ENCODE measurements at regions not wholly inside any gene's neighbourhood (a gene's known extent, or its start where the extent isn't known, plus 50 kb on each side); places are given as distances from the start of the nearest gene placed in this dataset.
"Not testable (repeated sequence)": the region's sequence is repeated elsewhere in the genome, so short reads cannot be mapped to it uniquely, and the experiment has no call there.

DNA sequence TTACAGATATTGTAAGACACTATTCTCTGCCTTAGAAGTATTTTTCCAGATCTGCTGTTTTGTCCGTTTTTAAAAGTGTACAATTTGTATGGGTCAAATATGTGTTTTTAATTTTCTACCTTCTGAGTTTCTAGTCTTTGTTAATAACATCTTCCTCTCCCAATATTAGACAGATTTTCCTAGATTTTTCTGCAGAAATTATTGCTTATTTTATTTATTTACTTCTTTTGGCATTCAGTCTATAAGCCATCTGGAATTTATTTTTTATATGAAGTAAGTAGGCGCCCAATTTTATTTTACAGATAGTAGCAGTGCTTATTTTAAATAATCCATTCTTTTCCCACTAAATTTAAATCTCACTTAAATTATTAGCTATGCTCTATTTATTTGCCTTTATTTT is 103.1 kb upstream of the PLEKHG1 start:
- DNase-seq (ENCODE audit: low spot score), result no peak

- no peak for DNase-seq (ENCODE audit: low spot score)
Measured at GRCh38 chr6:150499882-150500312, 99.8 kb upstream of the PLEKHG1 start.

DNA sequence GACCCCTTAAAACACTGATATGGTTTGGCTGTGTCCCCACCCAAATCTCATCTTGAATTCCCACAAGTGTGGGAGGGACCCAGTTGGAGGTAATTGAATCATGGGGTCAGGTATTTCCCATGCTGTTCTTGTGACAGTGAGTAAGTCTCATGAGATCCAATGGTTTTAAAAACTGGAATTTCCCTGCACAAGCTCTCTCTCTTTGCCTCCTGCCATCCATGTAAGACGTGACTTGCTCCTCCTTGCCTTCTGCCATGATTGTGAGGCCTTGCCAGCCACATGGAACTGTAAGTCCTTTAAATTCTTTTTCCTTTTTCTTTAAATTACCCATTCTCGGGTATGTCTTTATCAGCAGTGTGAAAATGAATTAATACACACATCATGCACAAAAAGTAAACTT is 99.1 kb upstream of the PLEKHG1 start:
- DNase-seq (ENCODE audit: low spot score), result not testable (repeated sequence)

GRCh38 chr6:150503041-150503440 is 96.6 kb upstream of the PLEKHG1 start:
- DNase-seq (ENCODE audit: low spot score), result no peak

GRCh38 chr6:150503586-150504339 is 95.9 kb upstream of the PLEKHG1 start:
- no peak for DNase-seq (ENCODE audit: low spot score)

DNA sequence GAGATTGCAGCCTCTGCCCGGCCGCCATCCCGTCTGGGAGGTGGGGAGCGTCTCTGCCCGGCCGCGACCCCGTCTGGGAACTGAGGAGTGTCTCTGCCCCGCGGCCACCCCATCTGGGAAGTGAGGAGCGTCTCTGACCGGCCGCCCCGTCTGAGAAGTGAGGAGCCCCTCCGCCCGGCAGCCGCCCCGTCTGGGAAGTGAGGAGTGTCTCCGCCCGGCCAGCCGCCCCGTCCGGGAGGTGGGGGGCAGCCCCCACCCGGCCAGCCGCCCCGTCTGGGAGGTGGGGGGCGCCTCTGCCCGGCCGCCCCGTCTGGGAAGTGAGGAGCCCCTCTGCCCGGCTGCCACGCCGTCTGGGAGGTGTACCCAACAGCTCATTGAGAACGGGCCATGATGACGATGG is 92.3 kb upstream of the PLEKHG1 start:
- not testable (repeated sequence) for DNase-seq (ENCODE audit: low spot score)

DNA sequence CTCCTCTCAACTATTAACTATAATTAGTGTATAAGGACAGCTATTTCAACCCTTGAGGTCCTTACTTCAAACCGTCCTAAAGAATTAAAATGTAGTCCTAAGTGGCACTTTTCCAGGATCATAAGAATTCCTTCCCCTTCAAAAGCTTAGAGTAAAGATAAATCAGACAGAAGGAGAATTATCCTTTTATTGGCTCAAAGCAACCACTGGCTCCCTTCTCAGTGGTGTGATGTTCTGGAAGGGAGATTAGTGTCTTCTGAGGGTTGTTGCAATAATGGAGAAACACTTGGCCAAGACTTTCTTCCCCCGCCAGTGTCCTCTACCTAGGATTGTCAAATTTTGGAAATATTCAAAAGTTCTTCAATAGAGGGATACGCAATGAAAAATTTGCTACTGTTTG is 89.1 kb upstream of the PLEKHG1 start:
- DNase-seq (ENCODE audit: low spot score), result no peak

DNA sequence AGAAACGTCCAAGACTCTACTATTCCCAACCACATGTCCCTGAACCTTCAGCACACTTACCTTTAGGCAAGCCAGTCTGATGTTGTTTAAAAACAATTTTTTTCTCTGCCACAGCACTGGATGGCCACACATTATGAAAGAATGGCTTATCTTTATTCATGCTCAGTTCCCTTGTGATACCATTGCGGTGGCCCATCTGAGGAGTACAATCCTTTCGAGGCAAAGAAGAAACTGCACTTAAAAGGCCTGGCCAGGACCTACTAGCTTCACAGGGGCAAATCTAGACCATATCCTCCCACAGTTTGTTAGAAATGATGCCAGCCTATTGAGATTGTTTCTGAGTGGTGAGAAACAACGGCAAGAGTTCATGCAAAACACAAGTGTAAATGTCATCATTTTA is 88.4 kb upstream of the PLEKHG1 start:
- DNase-seq (ENCODE audit: low spot score), result no peak

DNA sequence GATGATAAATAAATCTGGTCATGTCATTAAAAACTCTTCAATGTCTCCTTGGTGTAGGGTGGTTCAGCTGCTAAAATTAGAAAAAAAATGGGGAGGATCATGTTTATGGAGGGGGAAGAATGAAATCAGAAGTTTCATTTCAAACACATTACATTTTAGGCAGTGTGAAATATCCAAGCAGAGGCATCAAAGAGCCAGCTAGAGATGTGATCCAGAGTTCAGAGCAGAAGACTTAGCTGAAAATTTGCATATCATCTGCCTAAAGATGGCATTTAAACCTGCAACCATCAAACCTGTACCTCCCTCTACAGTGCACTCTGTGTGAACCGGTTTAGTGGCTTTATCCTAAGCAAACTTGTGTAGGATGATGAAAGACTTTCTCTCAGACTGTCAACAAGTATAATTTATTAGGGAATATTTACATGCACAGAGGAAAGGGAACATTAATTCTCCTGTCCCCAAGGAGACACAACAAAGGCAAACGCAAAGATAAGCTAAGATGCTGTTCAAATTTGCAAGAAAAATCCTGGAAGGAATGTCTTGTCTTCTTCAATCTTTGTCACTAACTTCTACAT is 84.8 kb upstream of the PLEKHG1 start:
- no peak for DNase-seq (ENCODE audit: low spot score)

DNA sequence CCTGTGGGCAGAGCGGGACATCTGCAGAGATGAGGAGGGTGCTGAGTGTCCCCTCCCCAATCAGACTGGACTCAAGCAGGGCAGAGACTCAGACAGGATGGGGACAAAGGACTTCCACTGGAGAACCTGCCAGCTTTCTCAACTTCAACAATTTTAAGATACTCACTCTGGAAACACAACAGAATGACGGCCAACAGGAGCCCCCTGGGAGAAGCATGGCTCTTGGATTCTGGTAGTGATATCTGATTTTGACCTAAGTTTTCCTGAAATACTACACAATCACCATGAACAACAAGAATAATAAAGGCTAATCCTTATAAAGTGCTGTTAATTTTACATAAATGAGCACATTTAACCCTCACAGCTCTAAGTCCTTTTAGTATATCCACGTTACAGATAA is 83.5 kb upstream of the PLEKHG1 start:
- DNase-seq (ENCODE audit: low spot score), result no peak

DNA sequence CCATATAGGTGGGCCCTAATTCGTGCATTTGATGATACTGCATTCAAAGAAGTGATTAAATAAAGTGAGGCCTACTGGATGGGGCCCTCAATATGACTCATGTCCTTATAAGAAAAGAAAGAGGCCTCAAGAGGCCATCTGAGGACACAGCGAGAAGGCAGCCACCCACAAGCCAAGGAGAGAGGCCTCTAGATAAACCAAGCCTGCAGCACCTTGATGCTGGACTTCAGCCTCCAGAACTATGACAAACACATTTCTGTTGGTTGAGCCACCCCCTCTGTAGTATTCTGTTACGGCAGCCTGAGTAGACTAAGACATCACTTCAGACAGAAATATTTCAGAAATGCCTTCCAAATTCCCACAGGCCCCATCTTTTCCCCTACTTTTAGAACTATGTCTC is 82.5 kb upstream of the PLEKHG1 start:
- DNase-seq (ENCODE audit: low spot score), result no peak

- no peak for DNase-seq (ENCODE audit: low spot score)
Measured at GRCh38 chr6:150521482-150521881, 78.2 kb upstream of the PLEKHG1 start.

DNA sequence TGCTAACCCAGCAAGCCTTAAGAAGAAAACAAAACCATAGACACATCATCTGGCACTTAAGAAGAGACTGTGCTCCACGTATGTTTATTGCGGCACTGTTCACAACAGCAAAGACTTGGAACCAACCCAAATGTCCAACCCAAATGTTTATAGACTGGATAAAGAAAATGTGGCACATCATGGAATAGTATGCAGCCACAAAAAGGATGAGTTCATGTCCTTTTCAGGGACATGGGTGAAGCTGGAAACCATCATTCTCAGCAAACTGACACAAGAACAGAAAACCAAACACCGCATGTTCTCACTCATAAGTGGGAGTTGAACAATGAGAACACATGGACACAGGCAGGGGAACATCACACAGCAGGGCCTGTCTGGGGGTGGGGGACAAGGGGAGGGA is 76.5 kb upstream of the PLEKHG1 start:
- not testable (repeated sequence) for DNase-seq (ENCODE audit: low spot score)

DNA sequence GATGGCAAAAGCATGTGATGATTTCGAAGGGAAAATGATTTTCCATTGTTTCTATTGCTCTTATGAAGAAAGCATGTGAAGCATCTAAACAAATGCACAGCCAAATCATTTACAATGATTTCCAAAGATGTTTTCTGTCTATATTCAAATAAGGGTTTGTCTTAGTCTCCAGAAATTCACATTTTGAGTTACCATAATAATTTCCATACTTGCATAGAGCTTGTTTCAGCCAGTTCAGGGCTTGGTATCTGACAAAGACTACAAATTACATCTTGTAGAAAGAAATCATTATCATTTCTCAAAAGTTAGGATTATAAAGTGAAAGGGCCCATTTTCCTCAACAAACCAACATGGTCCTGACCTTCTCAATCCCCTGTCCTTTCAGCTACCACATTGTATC is 74.4 kb upstream of the PLEKHG1 start:
- no peak for DNase-seq (ENCODE audit: low spot score)

- DNase-seq (ENCODE audit: low spot score), result no peak
Measured at GRCh38 chr6:150527100-150527499, 72.6 kb upstream of the PLEKHG1 start.

- DNase-seq (ENCODE audit: low spot score), result no peak
Measured at GRCh38 chr6:150528648-150529285, 70.9 kb upstream of the PLEKHG1 start.

DNA sequence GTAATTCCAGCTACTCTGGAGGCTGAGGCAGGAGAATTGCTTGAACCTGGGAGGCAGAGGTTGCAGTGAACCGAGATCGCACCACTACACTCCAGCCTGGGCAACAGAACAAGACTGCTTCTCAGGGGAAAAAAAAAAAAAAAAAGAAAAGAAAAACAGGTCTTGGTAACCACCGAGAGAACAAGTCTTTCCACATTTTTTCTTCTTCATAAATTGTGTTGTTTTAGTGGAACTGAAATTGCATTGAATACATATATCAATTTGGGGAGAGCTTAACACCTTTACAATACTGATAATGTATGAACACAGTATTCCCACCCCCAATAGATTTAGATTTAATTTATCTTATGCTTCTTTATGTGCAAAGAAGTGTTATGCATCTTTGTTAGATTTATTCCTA is 70.0 kb upstream of the PLEKHG1 start:
- DNase-seq (ENCODE audit: low spot score), result no peak

GRCh38 chr6:150531957-150532356 is 67.7 kb upstream of the PLEKHG1 start:
- DNase-seq (ENCODE audit: low spot score), result peak; percentile 42

DNA sequence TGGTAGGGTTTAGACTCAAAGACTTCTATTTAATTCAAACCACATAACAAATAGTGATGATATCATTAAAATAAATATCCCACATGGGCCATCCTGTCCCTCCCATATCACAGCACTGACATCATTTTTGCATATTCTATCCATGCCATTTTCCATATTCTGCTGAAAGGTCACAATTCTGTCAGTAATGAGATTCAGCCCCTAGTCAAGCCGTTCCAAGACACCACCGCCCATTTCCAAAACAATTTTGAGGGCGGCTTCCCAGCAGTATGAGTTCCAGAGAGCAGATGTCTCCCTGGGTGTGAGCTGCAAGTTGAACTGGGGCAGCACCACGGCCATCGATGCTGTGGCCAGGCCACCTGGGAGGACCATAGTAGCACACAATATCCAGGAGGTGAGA is 65.1 kb upstream of the PLEKHG1 start:
- DNase-seq (ENCODE audit: low spot score), result no peak

DNA sequence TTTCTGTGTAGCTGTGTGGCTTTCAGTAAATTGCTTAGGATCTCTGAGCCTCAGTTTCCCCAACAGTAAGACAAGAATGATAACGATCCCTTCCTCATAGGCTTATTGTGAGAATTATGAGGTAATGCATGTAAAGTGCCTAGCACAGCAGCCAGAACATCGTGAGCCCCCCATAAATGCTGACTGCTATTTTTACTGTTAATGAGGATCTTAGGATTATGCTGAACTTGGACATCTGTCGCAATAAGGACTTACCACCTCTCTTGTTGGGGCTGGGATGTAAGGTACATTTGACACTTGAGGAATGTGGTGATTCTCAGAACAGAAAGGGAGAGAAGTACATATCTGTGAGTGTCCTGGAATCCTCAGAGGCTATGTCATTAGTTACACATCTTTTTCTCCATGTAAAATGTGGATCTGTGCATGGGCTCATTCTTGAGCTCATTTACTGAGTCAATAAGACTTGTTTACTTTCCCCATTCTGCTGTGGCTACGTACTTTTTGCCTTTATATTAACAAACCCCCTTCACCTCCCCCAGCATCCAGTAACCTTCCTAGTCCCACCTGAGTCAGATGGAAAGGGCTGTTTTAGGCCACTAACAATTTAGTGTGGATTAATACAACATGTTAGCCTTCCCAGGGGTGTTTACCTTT is 64.4 kb upstream of the PLEKHG1 start:
- no peak for DNase-seq (ENCODE audit: low spot score)

- no peak for DNase-seq (ENCODE audit: low spot score)
Measured at GRCh38 chr6:150535818-150536220, 63.9 kb upstream of the PLEKHG1 start.

DNA sequence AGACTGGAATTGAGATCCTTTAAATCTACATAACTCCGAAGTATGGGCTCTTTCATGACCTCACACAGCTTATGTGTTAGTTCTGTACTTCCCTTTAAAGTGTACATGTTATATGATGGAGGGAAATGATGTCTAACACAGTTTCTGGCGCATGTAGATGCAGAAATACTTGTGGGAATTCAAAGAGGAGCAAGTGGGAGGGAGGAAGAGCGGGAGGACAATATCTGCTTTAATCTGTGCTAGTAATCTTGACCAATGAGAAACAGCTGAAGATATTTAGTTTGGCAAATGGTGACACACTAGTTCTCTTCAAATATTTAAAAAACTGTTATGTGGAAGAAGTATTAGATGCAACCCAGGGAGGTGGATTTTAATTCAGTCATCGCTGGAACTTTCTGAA is 62.9 kb upstream of the PLEKHG1 start:
- DNase-seq (ENCODE audit: low spot score), result no peak

- peak; percentile 66 for DNase-seq (ENCODE audit: low spot score)
Measured at GRCh38 chr6:150537491-150537890, 62.2 kb upstream of the PLEKHG1 start.
